ENCODE measurements at regions not wholly inside any gene's neighbourhood (a gene's known extent, or its start where the extent isn't known, plus 50 kb on each side); places are given as distances from the start of the nearest gene placed in this dataset.

GRCh38 chr5:40034441-40034840 is 609.7 kb upstream of the DAB2 start:
- TF ChIP-seq CTCF (optimal IDR thresholded peaks at IDR 0.05 in 1 of 3, IDR thresholded peaks at IDR 0.05 in 1 of 3, conservative IDR thresholded peaks at IDR 0.05 in 1 of 3; ENCODE audit: extremely low read depth in 1 of 3, insufficient read depth in 2 of 3, low read length in 3 of 3) (no peak), EZH2 (IDR thresholded peaks at IDR 0.05; ENCODE audit: low read length) (no peak)
- no peak for FAIRE-seq
- dilution Hi-C loops (cut with MboI; ENCODE audit: extremely low pct_ligation_motif_present, low sequenced_read_pairs) = no loop called here

GRCh38 chr5:40033411-40033810 is 608.6 kb upstream of the DAB2 start:
- no peaks in the 10 kb centered on the region for H3K36me3 ChIP-seq (ENCODE audit: control insufficient read depth in 2 of 2, extremely low read depth in 1 of 2, insufficient read depth in 2 of 2, low read length in 2 of 2)
- no peaks in the 10 kb centered on the region for H3K79me2 ChIP-seq (ENCODE audit: control insufficient read depth, insufficient read depth, low read length)
- H3K27me3 ChIP-seq (ENCODE audit: control insufficient read depth, extremely low read depth, insufficient read depth, low read length) = no peaks in the 10 kb centered on the region
- dilution Hi-C loops (cut with MboI; ENCODE audit: extremely low pct_ligation_motif_present, low sequenced_read_pairs) = no loop called here
- H3K27ac ChIP-seq (ENCODE audit: control insufficient read depth, insufficient read depth, low read length) = no peak overlapping the region
- H3K4me1 ChIP-seq (ENCODE audit: control insufficient read depth, extremely low read depth, insufficient read depth, low read length) = no peaks in the 10 kb centered on the region
- TF ChIP-seq EZH2 (IDR thresholded peaks at IDR 0.05; ENCODE audit: low read length) (no peak), CTCF (optimal IDR thresholded peaks at IDR 0.05 in 1 of 3, IDR thresholded peaks at IDR 0.05 in 1 of 3, conservative IDR thresholded peaks at IDR 0.05 in 1 of 3; ENCODE audit: extremely low read depth in 1 of 3, insufficient read depth in 2 of 3, low read length in 3 of 3) (no peak)
- H3K4me2 ChIP-seq (ENCODE audit: control insufficient read depth, extremely low read depth, insufficient read depth, low read depth, low read length) = no peak overlapping the region
- H4K20me1 ChIP-seq (ENCODE audit: control insufficient read depth, extremely low read depth, insufficient read depth, low read length) = no peaks in the 10 kb centered on the region
- no peak overlapping the region for H3K4me3 ChIP-seq (ENCODE audit: control insufficient read depth in 2 of 3, extremely low read depth in 1 of 3, insufficient read depth in 2 of 3, low read depth in 1 of 3, low read length in 3 of 3)
- FAIRE-seq (no peak), DNase-seq (ENCODE audit: low read depth, low spot score) (no peak)
- H3K9ac ChIP-seq (ENCODE audit: control insufficient read depth, extremely low read depth, insufficient read depth, low read length) = no peak overlapping the region
- H2AFZ ChIP-seq (ENCODE audit: control insufficient read depth, low read length) = no peak overlapping the region
- H3K9me1 ChIP-seq (ENCODE audit: control insufficient read depth, extremely low read depth, insufficient read depth, low read length) = no peaks in the 10 kb centered on the region
- H3K9me3 ChIP-seq (ENCODE audit: control insufficient read depth, low read depth, low read length) = no peaks in the 10 kb centered on the region

More at GRCh38 chr5:40034441-40034840, 609.7 kb upstream of the DAB2 start:
- DNase-seq (ENCODE audit: low read depth, low spot score) = no peak
- Histone ChIP-seq H4K20me1 (ENCODE audit: control insufficient read depth, extremely low read depth, insufficient read depth, low read length) (no peaks in the 10 kb centered on the region), H3K4me2 (ENCODE audit: control insufficient read depth, extremely low read depth, insufficient read depth, low read depth, low read length) (no peak overlapping the region), H3K9me3 (ENCODE audit: control insufficient read depth, low read depth, low read length) (no peaks in the 10 kb centered on the region), H3K4me1 (ENCODE audit: control insufficient read depth, extremely low read depth, insufficient read depth, low read length) (no peaks in the 10 kb centered on the region), H3K79me2 (ENCODE audit: control insufficient read depth, insufficient read depth, low read length) (no peaks in the 10 kb centered on the region), H3K36me3 (ENCODE audit: control insufficient read depth in 2 of 2, extremely low read depth in 1 of 2, insufficient read depth in 2 of 2, low read length in 2 of 2) (no peaks in the 10 kb centered on the region), H3K27me3 (ENCODE audit: control insufficient read depth, extremely low read depth, insufficient read depth, low read length) (no peaks in the 10 kb centered on the region), H3K27ac (ENCODE audit: control insufficient read depth, insufficient read depth, low read length) (no peak overlapping the region), H3K9ac (ENCODE audit: control insufficient read depth, extremely low read depth, insufficient read depth, low read length) (no peak overlapping the region), H3K4me3 (ENCODE audit: control insufficient read depth in 2 of 3, extremely low read depth in 1 of 3, insufficient read depth in 2 of 3, low read depth in 1 of 3, low read length in 3 of 3) (no peak overlapping the region), H2AFZ (ENCODE audit: control insufficient read depth, low read length) (no peak overlapping the region), H3K9me1 (ENCODE audit: control insufficient read depth, extremely low read depth, insufficient read depth, low read length) (no peaks in the 10 kb centered on the region)
